ENCODE measurements at regions not wholly inside any gene's neighbourhood (a gene's known extent, or its start where the extent isn't known, plus 50 kb on each side); places are given as distances from the start of the nearest gene placed in this dataset.

- Histone ChIP-seq H3K9ac (ENCODE audit: low read length) (no peak overlapping the region), H3K79me1 (ENCODE audit: low read length) (no peaks in the 10 kb centered on the region), H3K27me3 (ENCODE audit: insufficient read depth, low read length, poor library complexity) (no peaks in the 10 kb centered on the region), H3K23ac (ENCODE audit: low read length) (no peak overlapping the region), H4K8ac (ENCODE audit: low read depth, low read length) (no peak overlapping the region), H2AK5ac (ENCODE audit: low read length) (no peak overlapping the region), H3K79me2 (ENCODE audit: control insufficient read depth, insufficient read depth, low read length) (no peaks in the 10 kb centered on the region), H2BK5ac (ENCODE audit: low read length) (no peak overlapping the region), H3K4me3 (ENCODE audit: low read length) (no peak overlapping the region), H2BK120ac (ENCODE audit: low read depth, low read length) (no peak overlapping the region), H3K4me1 (ENCODE audit: control insufficient read depth, low read depth, low read length) (no peaks in the 10 kb centered on the region), H3K36me3 (ENCODE audit: control insufficient read depth, insufficient read depth, low read length) (no peaks in the 10 kb centered on the region), H4K5ac (ENCODE audit: low read length) (no peak overlapping the region), H3K4ac (ENCODE audit: low read depth, low read length) (no peak overlapping the region), H2BK15ac (replicated peaks; ENCODE audit: low read depth) (no peak overlapping the region), H3K56ac (ENCODE audit: low read length) (no peak overlapping the region), H3K4me2 (ENCODE audit: low read length) (no peak overlapping the region), H3K27ac (ENCODE audit: low read depth, low read length) (no peak overlapping the region), H3K18ac (ENCODE audit: low read length) (no peak overlapping the region)
- no CpG with 5 or more reads among the region's 2 CpGs for WGBS (ENCODE audit: extremely low coverage, insufficient coverage, low lambda C conversion rate)
- DNase-seq, result no peak
These were observed 1307.0 kb upstream of the GJE1 start for GRCh38 chr6:140825731-140826130.

- Histone ChIP-seq H2AK5ac (ENCODE audit: low read length) (no peak overlapping the region), H3K4me3 (ENCODE audit: low read length) (no peak overlapping the region), H2BK120ac (ENCODE audit: low read depth, low read length) (no peak overlapping the region), H3K4ac (ENCODE audit: low read depth, low read length) (no peak overlapping the region), H3K27me3 (ENCODE audit: insufficient read depth, low read length, poor library complexity) (no peaks in the 10 kb centered on the region), H3K36me3 (ENCODE audit: control insufficient read depth, insufficient read depth, low read length) (no peaks in the 10 kb centered on the region), H3K9ac (ENCODE audit: low read length) (no peak overlapping the region), H3K27ac (ENCODE audit: low read depth, low read length) (no peak overlapping the region), H4K5ac (ENCODE audit: low read length) (no peak overlapping the region), H4K8ac (ENCODE audit: low read depth, low read length) (no peak overlapping the region), H3K56ac (ENCODE audit: low read length) (no peak overlapping the region), H3K18ac (ENCODE audit: low read length) (no peak overlapping the region), H2BK15ac (replicated peaks; ENCODE audit: low read depth) (no peak overlapping the region), H2BK5ac (ENCODE audit: low read length) (no peak overlapping the region), H3K4me2 (ENCODE audit: low read length) (no peak overlapping the region), H3K79me2 (ENCODE audit: control insufficient read depth, insufficient read depth, low read length) (no peaks in the 10 kb centered on the region), H3K23ac (ENCODE audit: low read length) (no peak overlapping the region), H3K4me1 (ENCODE audit: control insufficient read depth, low read depth, low read length) (no peaks in the 10 kb centered on the region), H3K79me1 (ENCODE audit: low read length) (no peaks in the 10 kb centered on the region)
- no peak for DNase-seq
These were observed 1308.1 kb upstream of the GJE1 start for GRCh38 chr6:140824595-140824994.

- Histone ChIP-seq H3K79me1 (ENCODE audit: low read length) (no peaks in the 10 kb centered on the region), H3K9ac (ENCODE audit: low read length) (no peak overlapping the region), H3K4me1 (ENCODE audit: control insufficient read depth, low read depth, low read length) (no peaks in the 10 kb centered on the region), H3K79me2 (ENCODE audit: control insufficient read depth, insufficient read depth, low read length) (no peaks in the 10 kb centered on the region), H3K4me3 (ENCODE audit: low read length) (no peak overlapping the region), H2AK5ac (ENCODE audit: low read length) (no peak overlapping the region), H2BK120ac (ENCODE audit: low read depth, low read length) (no peak overlapping the region), H3K27me3 (ENCODE audit: insufficient read depth, low read length, poor library complexity) (no peaks in the 10 kb centered on the region), H4K8ac (ENCODE audit: low read depth, low read length) (no peak overlapping the region), H3K18ac (ENCODE audit: low read length) (no peak overlapping the region), H4K5ac (ENCODE audit: low read length) (no peak overlapping the region), H2BK5ac (ENCODE audit: low read length) (no peak overlapping the region), H2BK15ac (replicated peaks; ENCODE audit: low read depth) (no peak overlapping the region), H3K4me2 (ENCODE audit: low read length) (no peak overlapping the region), H3K27ac (ENCODE audit: low read depth, low read length) (no peak overlapping the region), H3K4ac (ENCODE audit: low read depth, low read length) (no peak overlapping the region), H3K56ac (ENCODE audit: low read length) (no peak overlapping the region), H3K23ac (ENCODE audit: low read length) (no peak overlapping the region), H3K36me3 (ENCODE audit: control insufficient read depth, insufficient read depth, low read length) (no peaks in the 10 kb centered on the region)
- no CpG with 5 or more reads among the region's 3 CpGs for WGBS (ENCODE audit: extremely low coverage, insufficient coverage, low lambda C conversion rate)
- no peak for DNase-seq
These were observed 1311.5 kb upstream of the GJE1 start for GRCh38 chr6:140821196-140821595.

- no peak overlapping the region for H3K4me3 ChIP-seq (ENCODE audit: low read length)
- H3K27me3 ChIP-seq (ENCODE audit: insufficient read depth, low read length, poor library complexity), result no peaks in the 10 kb centered on the region
- no peaks in the 10 kb centered on the region for H3K36me3 ChIP-seq (ENCODE audit: control insufficient read depth, insufficient read depth, low read length)
- no peak overlapping the region for H3K4ac ChIP-seq (ENCODE audit: low read depth, low read length)
- H2BK120ac ChIP-seq (ENCODE audit: low read depth, low read length), result no peak overlapping the region
- no peak overlapping the region for H2BK5ac ChIP-seq (ENCODE audit: low read length)
- H3K27ac ChIP-seq (ENCODE audit: low read depth, low read length), result no peak overlapping the region
- no peak overlapping the region for H2AK5ac ChIP-seq (ENCODE audit: low read length)
- no peak overlapping the region for H2BK15ac ChIP-seq (replicated peaks; ENCODE audit: low read depth)
- H3K4me2 ChIP-seq (ENCODE audit: low read length), result no peak overlapping the region
- no CpG with 5 or more reads among the region's 3 CpGs for WGBS (ENCODE audit: extremely low coverage, insufficient coverage, low lambda C conversion rate)
- no peak overlapping the region for H3K23ac ChIP-seq (ENCODE audit: low read length)
- no peak overlapping the region for H3K9ac ChIP-seq (ENCODE audit: low read length)
- no peaks in the 10 kb centered on the region for H3K79me2 ChIP-seq (ENCODE audit: control insufficient read depth, insufficient read depth, low read length)
- no peak overlapping the region for H3K56ac ChIP-seq (ENCODE audit: low read length)
- H3K79me1 ChIP-seq (ENCODE audit: low read length), result no peaks in the 10 kb centered on the region
- peak; percentile 44 for DNase-seq
- H4K8ac ChIP-seq (ENCODE audit: low read depth, low read length), result no peak overlapping the region
- no peak overlapping the region for H3K18ac ChIP-seq (ENCODE audit: low read length)
- no peaks in the 10 kb centered on the region for H3K4me1 ChIP-seq (ENCODE audit: control insufficient read depth, low read depth, low read length)
- no peak overlapping the region for H4K5ac ChIP-seq (ENCODE audit: low read length)
These were observed 1315.5 kb upstream of the GJE1 start for GRCh38 chr6:140817176-140817575.

- Histone ChIP-seq H3K9ac (ENCODE audit: low read length) (no peak overlapping the region), H3K4me1 (ENCODE audit: control insufficient read depth, low read depth, low read length) (no peaks in the 10 kb centered on the region), H4K5ac (ENCODE audit: low read length) (no peak overlapping the region), H3K79me2 (ENCODE audit: control insufficient read depth, insufficient read depth, low read length) (no peaks in the 10 kb centered on the region), H2AK5ac (ENCODE audit: low read length) (no peak overlapping the region), H2BK120ac (ENCODE audit: low read depth, low read length) (no peak overlapping the region), H3K27ac (ENCODE audit: low read depth, low read length) (no peak overlapping the region), H3K79me1 (ENCODE audit: low read length) (no peaks in the 10 kb centered on the region), H3K56ac (ENCODE audit: low read length) (no peak overlapping the region), H2BK5ac (ENCODE audit: low read length) (no peak overlapping the region), H3K36me3 (ENCODE audit: control insufficient read depth, insufficient read depth, low read length) (no peaks in the 10 kb centered on the region), H3K4ac (ENCODE audit: low read depth, low read length) (no peak overlapping the region), H3K18ac (ENCODE audit: low read length) (no peak overlapping the region), H4K8ac (ENCODE audit: low read depth, low read length) (no peak overlapping the region), H3K27me3 (ENCODE audit: insufficient read depth, low read length, poor library complexity) (no peaks in the 10 kb centered on the region), H3K4me2 (ENCODE audit: low read length) (no peak overlapping the region), H3K23ac (ENCODE audit: low read length) (no peak overlapping the region), H2BK15ac (replicated peaks; ENCODE audit: low read depth) (no peak overlapping the region), H3K4me3 (ENCODE audit: low read length) (no peak overlapping the region)
- WGBS (ENCODE audit: extremely low coverage, insufficient coverage, low lambda C conversion rate), result no CpG with 5 or more reads among the region's 3 CpGs
- DNase-seq, result peak; percentile 22
These were observed 1316.0 kb upstream of the GJE1 start for GRCh38 chr6:140816681-140817080.

GRCh38 chr6:140812636-140813035, 1320.1 kb upstream of the GJE1 start:
- WGBS (ENCODE audit: extremely low coverage, insufficient coverage, low lambda C conversion rate), result no CpG with 5 or more reads among the region's 2 CpGs
- DNase-seq, result no peak
- Histone ChIP-seq H4K8ac (ENCODE audit: low read depth, low read length) (no peak overlapping the region), H3K4ac (ENCODE audit: low read depth, low read length) (no peak overlapping the region), H3K79me2 (ENCODE audit: control insufficient read depth, insufficient read depth, low read length) (no peaks in the 10 kb centered on the region), H3K4me3 (ENCODE audit: low read length) (no peak overlapping the region), H4K5ac (ENCODE audit: low read length) (no peak overlapping the region), H3K4me2 (ENCODE audit: low read length) (no peak overlapping the region), H2BK5ac (ENCODE audit: low read length) (no peak overlapping the region), H2AK5ac (ENCODE audit: low read length) (no peak overlapping the region), H3K27ac (ENCODE audit: low read depth, low read length) (no peak overlapping the region), H3K4me1 (ENCODE audit: control insufficient read depth, low read depth, low read length) (no peaks in the 10 kb centered on the region), H2BK15ac (replicated peaks; ENCODE audit: low read depth) (no peak overlapping the region), H3K9ac (ENCODE audit: low read length) (no peak overlapping the region), H3K36me3 (ENCODE audit: control insufficient read depth, insufficient read depth, low read length) (no peaks in the 10 kb centered on the region), H3K79me1 (ENCODE audit: low read length) (no peaks in the 10 kb centered on the region), H3K27me3 (ENCODE audit: insufficient read depth, low read length, poor library complexity) (no peaks in the 10 kb centered on the region), H3K56ac (ENCODE audit: low read length) (no peak overlapping the region), H3K18ac (ENCODE audit: low read length) (no peak overlapping the region), H2BK120ac (ENCODE audit: low read depth, low read length) (no peak overlapping the region), H3K23ac (ENCODE audit: low read length) (no peak overlapping the region)

Data from mesendoderm (in vitro differentiated cells).